ACC112 (cell line): ENCODE measurements at regions not wholly inside any gene's neighbourhood (a gene's known extent, or its start where the extent isn't known, plus 50 kb on each side); places are given as distances from the start of the nearest gene placed in this dataset.

ENCODE experiments used
- H2AFZ ChIP-seq: fragments of 200-600 bp; sonication (generic); one replicate; pipeline ENCODE4 v1.6.0; 2017; ENCODE audit warnings: antibody characterized with exemption, low read length; ENCODE audit not compliant: unreplicated experiment
- H3K27ac ChIP-seq: fragments of 200-600 bp; sonication (generic); 2 replicates; pipeline ENCODE4 v1.5.1; 2014; ENCODE audit warnings: low read depth, mild to moderate bottlenecking, antibody characterized with exemption, low read length, moderate library complexity
- H3K27me3 ChIP-seq: fragments of 200-600 bp; sonication (generic); 2 replicates; pipeline ENCODE4 v1.6.1; 2014; ENCODE audit warnings: mild to moderate bottlenecking, antibody characterized with exemption, low read length, moderate library complexity, mixed read lengths; ENCODE audit not compliant: insufficient read depth
- H3K36me3 ChIP-seq: fragments of 200-600 bp; sonication (generic); 2 replicates; pipeline ENCODE4 v1.6.1; 2016; ENCODE audit warnings: mild to moderate bottlenecking, antibody characterized with exemption, low read length, moderate library complexity, mixed read lengths; ENCODE audit not compliant: insufficient read depth
- H3K4me1 ChIP-seq: fragments of 200-600 bp; sonication (generic); one replicate; pipeline ENCODE4 v1.6.1; 2016; ENCODE audit warnings: low read length, mixed read lengths; ENCODE audit not compliant: insufficient read depth, unreplicated experiment, control insufficient read depth
- H3K4me3 ChIP-seq: fragments of 200-600 bp; sonication (generic); 2 replicates; pipeline ENCODE4 v1.5.1; 2014; ENCODE audit warnings: mild to moderate bottlenecking, low read depth, low read length
- H3K79me2 ChIP-seq: fragments of 200-600 bp; sonication (generic); one replicate; pipeline ENCODE4 v1.6.0; 2016; ENCODE audit warnings: low read length; ENCODE audit not compliant: control insufficient read depth, unreplicated experiment, insufficient read depth

- Histone ChIP-seq H3K27ac (no peak overlapping the region), H3K4me3 (no peak overlapping the region), H3K27me3 (peaks cover 3% of the 10 kb centered on the region; the same call in 1 of the 2 replicates), H3K4me1 (no peaks in the 10 kb centered on the region), H3K79me2 (no peaks in the 10 kb centered on the region), H2AFZ (no peak overlapping the region), H3K36me3 (no peaks in the 10 kb centered on the region)
These were observed 417.6 kb downstream of the ZNF521 start for GRCh38 chr18:24934258-24934932.

DNA sequence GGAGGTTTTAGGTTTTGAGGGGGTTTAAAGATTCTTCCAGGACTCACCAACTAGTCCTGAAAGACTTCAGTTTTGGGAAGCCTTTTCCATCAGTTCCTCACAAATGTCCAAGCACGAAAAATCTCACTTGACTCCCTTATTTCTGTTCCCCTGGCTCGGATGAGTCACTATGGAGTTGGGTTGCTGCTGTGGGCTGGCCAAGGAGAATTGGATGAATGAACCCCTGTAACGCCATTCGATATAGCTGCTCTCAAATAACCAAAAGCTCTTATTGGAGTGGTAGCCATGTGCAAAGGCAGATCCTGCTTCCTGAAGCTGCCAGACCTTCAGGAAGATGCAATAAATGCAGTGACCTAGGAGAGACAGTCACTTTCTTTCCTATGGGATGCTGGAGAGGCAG lies 417.0 kb downstream of the ZNF521 start:
- Histone ChIP-seq H3K36me3 (no peaks in the 10 kb centered on the region), H3K4me3 (no peak overlapping the region)

GRCh38 chr18:24935896-24936295 lies 416.1 kb downstream of the ZNF521 start:
- H3K27me3 ChIP-seq = peaks cover 3% of the 10 kb centered on the region; the same call in 1 of the 2 replicates
- H3K36me3 ChIP-seq = no peaks in the 10 kb centered on the region
- H3K79me2 ChIP-seq = no peaks in the 10 kb centered on the region
- no peak overlapping the region for H2AFZ ChIP-seq
- H3K4me1 ChIP-seq = no peaks in the 10 kb centered on the region
- H3K4me3 ChIP-seq = no peak overlapping the region
- no peak overlapping the region for H3K27ac ChIP-seq

More for the DNA sequence above, 417.0 kb downstream of the ZNF521 start:
- peaks cover 3% of the 10 kb centered on the region; the same call in 1 of the 2 replicates for H3K27me3 ChIP-seq
- H3K27ac ChIP-seq = no peak overlapping the region
- H3K4me1 ChIP-seq = no peaks in the 10 kb centered on the region
- H3K79me2 ChIP-seq = no peaks in the 10 kb centered on the region
- H2AFZ ChIP-seq = no peak overlapping the region

- no peak overlapping the region for H3K4me3 ChIP-seq
- no peak overlapping the region for H3K27ac ChIP-seq
- no peaks in the 10 kb centered on the region for H3K79me2 ChIP-seq
- H2AFZ ChIP-seq = no peak overlapping the region
- peaks cover 3% of the 10 kb centered on the region; the same call in 1 of the 2 replicates for H3K27me3 ChIP-seq
- no peaks in the 10 kb centered on the region for H3K36me3 ChIP-seq
- H3K4me1 ChIP-seq = no peaks in the 10 kb centered on the region
These were observed 415.3 kb downstream of the ZNF521 start for GRCh38 chr18:24936691-24937090.

DNA sequence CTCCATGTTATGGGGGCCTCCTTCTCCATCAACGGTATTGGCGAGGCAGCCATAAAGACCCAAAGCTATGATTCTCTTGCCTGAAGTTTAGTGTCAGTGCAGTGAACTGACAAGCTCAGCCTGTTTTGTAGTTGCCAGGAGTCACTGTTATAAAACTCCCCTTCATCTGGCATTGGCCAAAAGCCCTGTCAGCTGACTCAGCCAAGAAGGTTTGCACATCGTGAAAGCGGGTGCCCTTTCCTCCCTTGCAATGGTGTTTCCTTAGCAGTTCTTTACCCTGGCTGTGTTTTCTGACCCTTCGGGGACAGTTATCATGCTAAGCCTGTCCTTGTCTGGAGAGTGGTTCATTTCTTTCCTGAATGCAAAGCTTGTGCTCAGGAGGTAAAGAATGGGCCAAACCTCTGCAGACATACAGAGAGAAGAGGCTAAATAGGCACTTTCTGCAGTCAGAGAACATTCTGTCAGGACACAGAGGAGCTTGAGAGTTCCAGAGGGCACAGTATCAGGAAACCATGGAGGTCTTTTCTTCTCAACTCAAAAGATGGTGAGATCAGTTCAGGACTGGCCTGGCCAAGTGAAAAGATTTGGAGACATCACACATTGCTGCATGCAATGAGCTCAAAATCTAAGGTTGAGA lies 414.2 kb downstream of the ZNF521 start:
- H3K4me3 ChIP-seq = no peak overlapping the region
- H3K4me1 ChIP-seq = no peaks in the 10 kb centered on the region
- H3K27ac ChIP-seq = no peak overlapping the region
- peaks cover 3% of the 10 kb centered on the region; the same call in 1 of the 2 replicates for H3K27me3 ChIP-seq
- no peaks in the 10 kb centered on the region for H3K79me2 ChIP-seq
- H3K36me3 ChIP-seq = no peaks in the 10 kb centered on the region
- H2AFZ ChIP-seq = no peak overlapping the region

- H2AFZ ChIP-seq = no peak overlapping the region
- no peaks in the 10 kb centered on the region for H3K79me2 ChIP-seq
- H3K4me1 ChIP-seq = no peaks in the 10 kb centered on the region
- peaks cover 3% of the 10 kb centered on the region; the same call in 1 of the 2 replicates for H3K27me3 ChIP-seq
- no peak overlapping the region for H3K27ac ChIP-seq
- H3K36me3 ChIP-seq = no peaks in the 10 kb centered on the region
- no peak overlapping the region for H3K4me3 ChIP-seq
These were observed 411.6 kb downstream of the ZNF521 start for GRCh38 chr18:24940416-24940815.

DNA sequence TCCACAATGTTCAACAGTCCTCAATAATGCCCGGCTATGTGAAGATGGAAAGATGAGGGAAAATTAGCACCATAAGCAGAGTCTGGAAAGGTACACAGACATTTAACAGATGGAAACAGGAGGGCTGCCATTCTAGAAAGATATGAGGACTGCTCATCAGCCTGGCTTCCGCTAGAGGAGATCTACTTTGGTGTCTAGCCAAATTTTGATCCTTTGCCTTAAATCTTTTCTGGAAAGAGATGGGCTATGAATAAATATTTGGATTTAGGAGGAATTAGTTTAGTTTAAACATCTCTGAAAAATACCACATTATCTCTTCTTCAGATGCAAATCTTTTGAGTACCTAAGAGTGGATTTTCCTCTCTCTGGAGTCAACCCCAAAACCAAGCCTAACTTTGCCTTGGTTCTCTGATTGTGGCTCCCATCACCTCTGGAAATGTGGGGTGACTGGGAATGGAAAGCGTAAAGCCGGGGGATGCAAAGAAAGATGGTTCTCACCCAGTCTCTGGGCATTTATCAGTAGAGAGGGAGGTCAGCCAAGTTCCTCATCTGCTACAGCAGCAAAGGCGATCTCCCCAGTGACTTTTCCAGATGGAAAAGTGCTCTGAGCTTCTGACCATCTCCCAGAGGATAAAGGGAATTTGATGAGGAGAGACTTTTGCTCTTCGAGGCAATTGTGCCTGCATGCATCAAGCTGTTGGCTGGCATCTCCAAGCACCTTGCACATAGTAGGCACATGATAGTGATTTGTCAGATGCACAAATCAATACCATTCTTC lies 410.6 kb downstream of the ZNF521 start:
- Histone ChIP-seq H3K79me2 (no peaks in the 10 kb centered on the region), H3K36me3 (no peaks in the 10 kb centered on the region), H2AFZ (no peak overlapping the region), H3K27me3 (peaks cover 3% of the 10 kb centered on the region; the same call in 1 of the 2 replicates), H3K4me1 (no peaks in the 10 kb centered on the region), H3K4me3 (no peak overlapping the region), H3K27ac (no peak overlapping the region)

- H3K27me3 ChIP-seq = peaks cover 3% of the 10 kb centered on the region; the same call in 1 of the 2 replicates
- no peaks in the 10 kb centered on the region for H3K4me1 ChIP-seq
- no peak overlapping the region for H2AFZ ChIP-seq
- H3K79me2 ChIP-seq = no peaks in the 10 kb centered on the region
- no peak overlapping the region for H3K4me3 ChIP-seq
- no peak overlapping the region for H3K27ac ChIP-seq
- H3K36me3 ChIP-seq = no peaks in the 10 kb centered on the region
These were observed 409.8 kb downstream of the ZNF521 start for GRCh38 chr18:24942144-24942543.

DNA sequence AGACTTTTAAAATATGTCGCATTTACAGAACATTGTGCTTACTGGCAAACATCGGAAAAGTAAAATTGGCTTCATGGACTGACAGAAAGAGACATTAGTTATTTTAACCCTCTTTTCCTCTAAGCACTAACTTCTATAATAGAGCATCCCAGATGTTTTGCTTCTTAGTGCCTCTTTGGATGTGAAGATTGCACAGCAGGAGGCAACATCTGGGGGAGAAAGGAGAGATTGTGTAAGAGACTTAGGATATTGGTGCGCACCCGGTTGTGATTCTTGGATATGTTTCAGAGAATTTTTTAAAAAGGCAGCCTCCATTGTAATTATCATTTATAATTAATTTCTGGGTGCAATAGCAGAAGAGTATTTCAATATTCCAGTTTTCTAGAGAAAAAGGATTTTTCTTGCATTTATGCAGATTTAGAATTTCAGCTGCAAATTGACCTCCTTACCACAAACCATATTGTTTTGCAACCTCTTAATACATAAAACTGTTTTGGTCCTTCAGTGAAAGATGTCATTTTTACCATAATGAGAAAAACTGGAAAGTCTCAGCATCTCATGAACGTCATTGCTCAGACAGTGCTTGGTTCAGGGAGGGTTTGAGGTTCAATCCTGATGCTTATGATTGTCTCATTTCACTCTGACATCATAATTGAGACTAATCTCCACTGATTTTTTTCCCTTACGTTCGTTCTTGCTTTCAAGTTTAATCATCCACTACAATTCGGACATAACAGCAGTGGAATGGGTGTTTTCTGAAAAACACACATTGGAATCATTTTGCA lies 404.3 kb downstream of the ZNF521 start:
- H3K27me3 ChIP-seq = no peaks in the 10 kb centered on the region
- H3K4me3 ChIP-seq = no peak overlapping the region
- H3K79me2 ChIP-seq = no peaks in the 10 kb centered on the region
- no peak overlapping the region for H2AFZ ChIP-seq
- H3K4me1 ChIP-seq = no peaks in the 10 kb centered on the region
- no peak overlapping the region for H3K27ac ChIP-seq
- no peaks in the 10 kb centered on the region for H3K36me3 ChIP-seq

- Histone ChIP-seq H3K4me3 (no peak overlapping the region), H3K4me1 (no peaks in the 10 kb centered on the region), H3K27ac (no peak overlapping the region)
These were observed 402.1 kb downstream of the ZNF521 start for GRCh38 chr18:24949908-24950307.

More at GRCh38 chr18:24949908-24950307, 402.1 kb downstream of the ZNF521 start:
- no peaks in the 10 kb centered on the region for H3K36me3 ChIP-seq
- no peaks in the 10 kb centered on the region for H3K79me2 ChIP-seq
- no peak overlapping the region for H2AFZ ChIP-seq
- H3K27me3 ChIP-seq = no peaks in the 10 kb centered on the region
